Stimulated activated CD4-positive, alpha-beta T cell treated with anti-CD3 and anti-CD28 coated beads, Interleukin-4, amount 100 ng/mL, for 48 hours (primary cell): ENCODE measurements at regions not wholly inside any gene's neighbourhood (a gene's known extent, or its start where the extent isn't known, plus 50 kb on each side); places are given as distances from the start of the nearest gene placed in this dataset.
"Not testable (repeated sequence)": the region's sequence is repeated elsewhere in the genome, so short reads cannot be mapped to it uniquely, and the experiment has no call there.

Source experiments
- DNase-seq, 2 donors: peaks; one replicate each; pipeline ENCODE4 v3.0.0-alpha.2; 2020; ENCODE audit warnings: low read depth in 2 of 2

GRCh38 chr19:28084659-28085157, 1128.2 kb downstream of the UQCRFS1 start:
- DNase-seq = not testable (repeated sequence)

- DNase-seq = no peak
These were observed 1136.3 kb downstream of the UQCRFS1 start for GRCh38 chr19:28076628-28077027.

GRCh38 chr19:28075229-28075628, 1137.7 kb downstream of the UQCRFS1 start:
- no peak for DNase-seq

GRCh38 chr19:28074773-28075172, 1138.2 kb downstream of the UQCRFS1 start:
- DNase-seq = no peak

GRCh38 chr19:28067882-28068281, 1145.1 kb downstream of the UQCRFS1 start:
- DNase-seq = no peak

GRCh38 chr19:28066988-28067387, 1146.0 kb downstream of the UQCRFS1 start:
- no peak for DNase-seq

- DNase-seq = no peak
These were observed 1146.8 kb downstream of the UQCRFS1 start for GRCh38 chr19:28066161-28066560.

GRCh38 chr19:28065026-28065425, 1147.9 kb downstream of the UQCRFS1 start:
- no peak for DNase-seq

- DNase-seq = no peak
These were observed 1149.2 kb downstream of the UQCRFS1 start for GRCh38 chr19:28063702-28064101.

- DNase-seq = no peak
These were observed 1151.8 kb downstream of the UQCRFS1 start for GRCh38 chr19:28061111-28061510.

GRCh38 chr19:28057026-28057425, 1155.9 kb downstream of the UQCRFS1 start:
- not testable (repeated sequence) for DNase-seq

- no peak for DNase-seq
These were observed 1161.9 kb downstream of the UQCRFS1 start for GRCh38 chr19:28051047-28051446.

- DNase-seq = no peak
These were observed 1163.1 kb downstream of the UQCRFS1 start for GRCh38 chr19:28049875-28050274.

- DNase-seq = no peak
These were observed 1166.0 kb downstream of the UQCRFS1 start for GRCh38 chr19:28046932-28047331.

GRCh38 chr19:28045621-28046020, 1167.3 kb downstream of the UQCRFS1 start:
- no peak for DNase-seq

GRCh38 chr19:28044477-28044876, 1168.5 kb downstream of the UQCRFS1 start:
- no peak for DNase-seq

GRCh38 chr19:28042516-28042915, 1170.4 kb downstream of the UQCRFS1 start:
- no peak for DNase-seq

- DNase-seq = no peak
These were observed 1173.1 kb downstream of the UQCRFS1 start for GRCh38 chr19:28039677-28040381.

GRCh38 chr19:28037186-28037585, 1175.8 kb downstream of the UQCRFS1 start:
- DNase-seq = no peak

GRCh38 chr19:28036486-28036885, 1176.5 kb downstream of the UQCRFS1 start:
- no peak for DNase-seq

GRCh38 chr19:28034936-28035335, 1178.0 kb downstream of the UQCRFS1 start:
- no peak for DNase-seq

GRCh38 chr19:28028881-28029444, 1184.0 kb downstream of the UQCRFS1 start:
- no peak for DNase-seq

GRCh38 chr19:28027116-28027515, 1185.8 kb downstream of the UQCRFS1 start:
- DNase-seq = no peak
